ENCODE measurements at regions not wholly inside any gene's neighbourhood (a gene's known extent, or its start where the extent isn't known, plus 50 kb on each side); places are given as distances from the start of the nearest gene placed in this dataset.
A peak's percentile ranks its signal among the peaks of the same experiment; 100 is the strongest.

DNA sequence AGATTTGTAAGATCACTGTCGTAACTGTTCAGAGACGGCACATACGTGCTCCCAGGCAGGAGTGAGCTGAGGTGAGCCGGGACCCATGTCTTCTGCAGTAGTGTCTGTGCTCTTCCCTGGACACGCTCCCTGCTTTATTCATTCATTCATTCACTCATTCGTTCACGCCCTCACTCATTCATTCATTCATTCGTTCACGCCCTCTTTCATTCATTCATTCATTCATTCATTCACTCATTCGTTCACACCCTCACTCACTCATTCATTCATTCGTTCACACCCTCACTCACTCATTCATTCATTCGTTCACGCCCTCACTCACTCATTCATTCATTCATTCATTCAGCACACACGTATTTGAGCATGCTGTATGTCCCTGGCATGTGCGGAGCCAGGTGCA, 207.0 kb downstream of the GLI2 start:
- Histone ChIP-seq H3K4me3 (no peak overlapping the region), H3K9ac (ENCODE audit: control insufficient read depth, insufficient read depth, low read length) (no peak overlapping the region), H3K4me1 (ENCODE audit: control insufficient read depth, insufficient read depth, low read length) (no peaks in the 10 kb centered on the region), H3K79me2 (ENCODE audit: control insufficient read depth, insufficient read depth, low read length) (no peaks in the 10 kb centered on the region), H3K36me3 (ENCODE audit: control insufficient read depth in 2 of 2, insufficient read depth in 2 of 2, low read length in 1 of 2) (no peaks in the 10 kb centered on the region), H2AFZ (ENCODE audit: control insufficient read depth, low read depth, low read length) (no peak overlapping the region), H3K9me3 (replicated peaks; ENCODE audit: control insufficient read depth, insufficient read depth, low read length) (no peaks in the 10 kb centered on the region), H3K4me2 (ENCODE audit: control insufficient read depth, insufficient read depth) (no peak overlapping the region), H3K27ac (ENCODE audit: control insufficient read depth, insufficient read depth) (no peak overlapping the region), H4K20me1 (ENCODE audit: control insufficient read depth, insufficient read depth) (no peaks in the 10 kb centered on the region), H3K27me3 (replicated peaks in 1 of 2; ENCODE audit: control insufficient read depth in 2 of 2, insufficient read depth in 2 of 2, low read length in 1 of 2) (no peaks in the 10 kb centered on the region)
- TF ChIP-seq, protein P1, sequence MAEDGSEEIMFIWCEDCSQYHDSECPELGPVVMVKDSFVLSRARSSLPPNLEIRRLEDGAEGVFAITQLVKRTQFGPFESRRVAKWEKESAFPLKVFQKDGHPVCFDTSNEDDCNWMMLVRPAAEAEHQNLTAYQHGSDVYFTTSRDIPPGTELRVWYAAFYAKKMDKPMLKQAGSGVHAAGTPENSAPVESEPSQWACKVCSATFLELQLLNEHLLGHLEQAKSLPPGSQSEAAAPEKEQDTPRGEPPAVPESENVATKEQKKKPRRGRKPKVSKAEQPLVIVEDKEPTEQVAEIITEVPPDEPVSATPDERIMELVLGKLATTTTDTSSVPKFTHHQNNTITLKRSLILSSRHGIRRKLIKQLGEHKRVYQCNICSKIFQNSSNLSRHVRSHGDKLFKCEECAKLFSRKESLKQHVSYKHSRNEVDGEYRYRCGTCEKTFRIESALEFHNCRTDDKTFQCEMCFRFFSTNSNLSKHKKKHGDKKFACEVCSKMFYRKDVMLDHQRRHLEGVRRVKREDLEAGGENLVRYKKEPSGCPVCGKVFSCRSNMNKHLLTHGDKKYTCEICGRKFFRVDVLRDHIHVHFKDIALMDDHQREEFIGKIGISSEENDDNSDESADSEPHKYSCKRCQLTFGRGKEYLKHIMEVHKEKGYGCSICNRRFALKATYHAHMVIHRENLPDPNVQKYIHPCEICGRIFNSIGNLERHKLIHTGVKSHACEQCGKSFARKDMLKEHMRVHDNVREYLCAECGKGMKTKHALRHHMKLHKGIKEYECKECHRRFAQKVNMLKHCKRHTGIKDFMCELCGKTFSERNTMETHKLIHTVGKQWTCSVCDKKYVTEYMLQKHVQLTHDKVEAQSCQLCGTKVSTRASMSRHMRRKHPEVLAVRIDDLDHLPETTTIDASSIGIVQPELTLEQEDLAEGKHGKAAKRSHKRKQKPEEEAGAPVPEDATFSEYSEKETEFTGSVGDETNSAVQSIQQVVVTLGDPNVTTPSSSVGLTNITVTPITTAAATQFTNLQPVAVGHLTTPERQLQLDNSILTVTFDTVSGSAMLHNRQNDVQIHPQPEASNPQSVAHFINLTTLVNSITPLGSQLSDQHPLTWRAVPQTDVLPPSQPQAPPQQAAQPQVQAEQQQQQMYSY (CRISPR knock-in tag; IDR thresholded peaks at IDR 0.05): no peak
- TF ChIP-seq ZNF24 (IDR thresholded peaks at IDR 0.05): peak; percentile 96
- FAIRE-seq: no peak
- ChIA-PET POLR2A (no interaction called here), SMC1A (ENCODE audit: uncharacterized antibody, unreplicated experiment) (no interaction called here), RAD21 (ENCODE audit: unreplicated experiment) (no interaction called here), CTCF (no interaction called here)
- no TSS peak for BruUV-seq (replicated peaks)
- intact Hi-C loops (cut with micrococcal nuclease; ENCODE audit: unreplicated experiment): no loop called here
- ATAC-seq: no peak
- 40% methylated on average over 15 of the region's 15 CpGs for WGBS (ENCODE audit: insufficient coverage, insufficient replicate concordance, low lambda C conversion rate, missing lambda C conversion rate)
- in situ Hi-C loops (cut with MboI): no loop called here
- DNase-seq (ENCODE audit: low read depth, low spot score): no peak

DNA sequence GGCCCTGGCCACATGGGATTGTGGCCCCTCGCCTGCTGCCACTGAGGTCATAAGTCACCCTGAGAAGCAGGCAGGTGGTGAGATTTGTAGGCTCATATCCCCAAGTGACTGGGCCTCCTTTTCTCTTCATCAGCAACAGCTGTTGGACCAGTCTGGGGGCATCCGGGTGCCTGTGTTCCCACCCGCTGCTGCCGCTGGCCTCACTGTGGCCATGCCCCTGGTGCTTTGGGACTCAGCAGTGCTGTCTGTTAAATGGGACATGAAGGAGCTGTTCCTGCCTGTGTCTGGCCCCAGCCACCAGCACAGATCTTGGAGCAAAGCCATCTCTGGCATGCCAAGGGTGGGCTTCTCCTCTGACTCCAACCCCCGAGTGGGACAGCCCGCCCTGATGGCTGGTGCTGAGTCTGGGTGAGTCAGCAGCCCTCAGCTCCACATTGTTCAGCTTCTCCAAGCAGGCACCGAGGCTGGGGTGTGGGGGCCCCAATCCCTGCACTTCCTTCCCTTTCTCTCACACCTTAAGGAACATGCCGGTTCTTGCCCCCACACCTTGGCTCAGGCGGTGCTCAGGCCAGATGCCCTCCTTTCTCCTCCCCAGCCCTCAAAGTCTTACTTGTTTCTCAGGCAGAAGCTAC, 207.9 kb downstream of the GLI2 start:
- Histone ChIP-seq H3K36me3 (ENCODE audit: control insufficient read depth in 2 of 2, insufficient read depth in 2 of 2, low read length in 1 of 2) (no peaks in the 10 kb centered on the region), H3K4me1 (ENCODE audit: control insufficient read depth, insufficient read depth, low read length) (no peaks in the 10 kb centered on the region), H3K9me3 (replicated peaks; ENCODE audit: control insufficient read depth, insufficient read depth, low read length) (no peaks in the 10 kb centered on the region), H2AFZ (ENCODE audit: control insufficient read depth, low read depth, low read length) (no peak overlapping the region), H3K79me2 (ENCODE audit: control insufficient read depth, insufficient read depth, low read length) (no peaks in the 10 kb centered on the region), H3K4me3 (no peak overlapping the region), H3K27ac (ENCODE audit: control insufficient read depth, insufficient read depth) (no peak overlapping the region), H3K4me2 (ENCODE audit: control insufficient read depth, insufficient read depth) (no peak overlapping the region), H3K27me3 (replicated peaks in 1 of 2; ENCODE audit: control insufficient read depth in 2 of 2, insufficient read depth in 2 of 2, low read length in 1 of 2) (no peaks in the 10 kb centered on the region), H4K20me1 (ENCODE audit: control insufficient read depth, insufficient read depth) (no peaks in the 10 kb centered on the region), H3K9ac (ENCODE audit: control insufficient read depth, insufficient read depth, low read length) (no peak overlapping the region)
- DNase-seq (ENCODE audit: low read depth, low spot score) (no peak), ATAC-seq (no peak), FAIRE-seq (no peak)
- intact Hi-C loops (cut with micrococcal nuclease; ENCODE audit: unreplicated experiment) (no loop called here), in situ Hi-C loops (cut with MboI) (no loop called here)
- no TSS peak for BruUV-seq (replicated peaks)
- CTCF ChIA-PET: interaction anchor here (1.1 to 1.3 kb wide), 2 partner anchors 15 to 86 kb away, joined by 3 read pairs; no protein-coding TSS in a partner anchor
- no peak for TF ChIP-seq NR2F1 (conservative IDR thresholded peaks at IDR 0.05)
- no peak for TF ChIP-seq RAD51 (IDR thresholded peaks at IDR 0.05)
- no peak for TF ChIP-seq TAF1 (IDR thresholded peaks at IDR 0.05; ENCODE audit: borderline replicate concordance, low read depth, low read length)
- TF ChIP-seq, protein P2, sequence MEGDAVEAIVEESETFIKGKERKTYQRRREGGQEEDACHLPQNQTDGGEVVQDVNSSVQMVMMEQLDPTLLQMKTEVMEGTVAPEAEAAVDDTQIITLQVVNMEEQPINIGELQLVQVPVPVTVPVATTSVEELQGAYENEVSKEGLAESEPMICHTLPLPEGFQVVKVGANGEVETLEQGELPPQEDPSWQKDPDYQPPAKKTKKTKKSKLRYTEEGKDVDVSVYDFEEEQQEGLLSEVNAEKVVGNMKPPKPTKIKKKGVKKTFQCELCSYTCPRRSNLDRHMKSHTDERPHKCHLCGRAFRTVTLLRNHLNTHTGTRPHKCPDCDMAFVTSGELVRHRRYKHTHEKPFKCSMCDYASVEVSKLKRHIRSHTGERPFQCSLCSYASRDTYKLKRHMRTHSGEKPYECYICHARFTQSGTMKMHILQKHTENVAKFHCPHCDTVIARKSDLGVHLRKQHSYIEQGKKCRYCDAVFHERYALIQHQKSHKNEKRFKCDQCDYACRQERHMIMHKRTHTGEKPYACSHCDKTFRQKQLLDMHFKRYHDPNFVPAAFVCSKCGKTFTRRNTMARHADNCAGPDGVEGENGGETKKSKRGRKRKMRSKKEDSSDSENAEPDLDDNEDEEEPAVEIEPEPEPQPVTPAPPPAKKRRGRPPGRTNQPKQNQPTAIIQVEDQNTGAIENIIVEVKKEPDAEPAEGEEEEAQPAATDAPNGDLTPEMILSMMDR (IDR thresholded peaks at IDR 0.05 in 2 of 3, conservative IDR thresholded peaks at IDR 0.05 in 1 of 3; ENCODE audit: control insufficient read depth in 2 of 3, extremely low read depth in 1 of 3, insufficient read depth in 1 of 3, low read depth in 3 of 3, low read length in 3 of 3): no peak
- no peak for TF ChIP-seq YY1 (IDR thresholded peaks at IDR 0.05; ENCODE audit: low read depth, low read length)
- RAD21 ChIA-PET (ENCODE audit: unreplicated experiment): no interaction called here
- SMC1A ChIA-PET (ENCODE audit: uncharacterized antibody, unreplicated experiment): no interaction called here
- 23% methylated on average over 9 of the region's 9 CpGs for WGBS (ENCODE audit: insufficient coverage, insufficient replicate concordance, low lambda C conversion rate, missing lambda C conversion rate)
- POLR2A ChIA-PET: no interaction called here
